OCI-LY3 (cell line): ENCODE measurements at regions not wholly inside any gene's neighbourhood (a gene's known extent, or its start where the extent isn't known, plus 50 kb on each side); places are given as distances from the start of the nearest gene placed in this dataset.
"Not testable (repeated sequence)": the region's sequence is repeated elsewhere in the genome, so short reads cannot be mapped to it uniquely, and the experiment has no call there.

ENCODE experiments used
- H2AFZ ChIP-seq: fragments of 200-600, 300-600 bp; shearing (Covaris generic); 2 replicates; pipeline ENCODE4 v1.6.0; 2014; ENCODE audit warnings: antibody characterized with exemption, low read depth, low read length
- H3K27ac ChIP-seq: fragments of 200-600, 300-600 bp; sonication (generic); 2 replicates; pipeline ENCODE4 v1.5.1; 2014; ENCODE audit warnings: mild to moderate bottlenecking, low read length, moderate library complexity, mixed read lengths
- H3K27me3 ChIP-seq: fragments of 200-600, 300-600 bp; sonication (generic); 2 replicates; pipeline ENCODE4 v1.6.1; 2014; ENCODE audit warnings: low read depth, low read length, mixed read lengths
- H3K36me3 ChIP-seq: fragments of 200-600, 300-600 bp; sonication (generic); replicated peaks from 2 replicates; pipeline ENCODE3; 2014; ENCODE audit warnings: low read depth, low read length, mixed read lengths
- H3K4me1 ChIP-seq: fragments of 300-600, 200-600 bp; sonication (generic); 2 replicates; pipeline ENCODE4 v1.6.1; 2014; ENCODE audit warnings: low read length, mixed read lengths
- H3K4me2 ChIP-seq: fragments of 200-600, 300-600 bp; sonication (generic); 2 replicates; pipeline ENCODE4 v1.6.1; 2014; ENCODE audit warnings: low read length, mixed read lengths
- H3K4me3 ChIP-seq: fragments of 300-600, 200-600 bp; sonication (generic); 2 replicates; pipeline ENCODE4 v1.5.1; 2014; ENCODE audit warnings: antibody characterized with exemption, mild to moderate bottlenecking, low read length, moderate library complexity
- H3K79me2 ChIP-seq: fragments of 300-600, 200-600 bp; shearing (Covaris generic); 2 replicates; pipeline ENCODE4 v1.6.1; 2014; ENCODE audit warnings: mild to moderate bottlenecking, low read length, mixed read lengths
- H3K9ac ChIP-seq: fragments of 300-600, 200-600 bp; shearing (Covaris generic); 2 replicates; pipeline ENCODE4 v1.6.0; 2014; ENCODE audit warnings: mild to moderate bottlenecking, low read length, moderate library complexity
- H3K9me3 ChIP-seq: fragments of 200-600, 300-600 bp; shearing (Covaris generic); 2 replicates; pipeline ENCODE4 v1.6.1; 2014; ENCODE audit warnings: low read length, mixed read lengths; ENCODE audit not compliant: insufficient read depth
- H4K20me1 ChIP-seq: fragments of 200-600, 300-600 bp; sonication (generic); 2 replicates; pipeline ENCODE4 v1.6.1; 2016; ENCODE audit warnings: low read length, mixed read lengths; ENCODE audit not compliant: insufficient read depth
- CTCF ChIP-seq: fragments of 200-600, 300-600 bp; sonication (generic); IDR thresholded peaks from 2 replicates; pipeline ENCODE4 v1.5.1; 2014; ENCODE audit warnings: antibody characterized with exemption, low read length, low read depth

- not testable (repeated sequence) for H3K9ac ChIP-seq, H3K36me3 ChIP-seq
Observed at GRCh38 chr4:118514332-118514731, 161.5 kb upstream of the PRSS12 start.

GRCh38 chr4:118516107-118516506 lies 163.3 kb upstream of the PRSS12 start:
- H3K36me3 ChIP-seq, H3K79me2 ChIP-seq, H3K4me3 ChIP-seq, H3K9ac ChIP-seq, H3K4me1 ChIP-seq, H2AFZ ChIP-seq, H4K20me1 ChIP-seq, H3K9me3 ChIP-seq, H3K4me2 ChIP-seq, H3K27me3 ChIP-seq, H3K27ac ChIP-seq: not testable (repeated sequence)

More at GRCh38 chr4:118514332-118514731, 161.5 kb upstream of the PRSS12 start:
- H4K20me1 ChIP-seq, H3K4me3 ChIP-seq, H3K9me3 ChIP-seq, H3K27me3 ChIP-seq, H2AFZ ChIP-seq, H3K79me2 ChIP-seq, H3K27ac ChIP-seq, H3K4me2 ChIP-seq, H3K4me1 ChIP-seq: not testable (repeated sequence)

GRCh38 chr4:118530107-118530506 lies 155.1 kb upstream of the METTL14 start:
- not testable (repeated sequence) for H3K9me3 ChIP-seq, H4K20me1 ChIP-seq, H3K27me3 ChIP-seq, H2AFZ ChIP-seq, H3K4me2 ChIP-seq, H3K27ac ChIP-seq, H3K9ac ChIP-seq, H3K36me3 ChIP-seq, H3K79me2 ChIP-seq, H3K4me1 ChIP-seq, H3K4me3 ChIP-seq

- H3K9me3 ChIP-seq, H3K79me2 ChIP-seq, H2AFZ ChIP-seq, H3K36me3 ChIP-seq, H4K20me1 ChIP-seq, H3K4me3 ChIP-seq, H3K9ac ChIP-seq, H3K27me3 ChIP-seq, H3K27ac ChIP-seq, H3K4me2 ChIP-seq, H3K4me1 ChIP-seq: not testable (repeated sequence)
Observed at GRCh38 chr4:118531947-118532346, 153.2 kb upstream of the METTL14 start.

GRCh38 chr4:118535788-118536187 lies 149.4 kb upstream of the METTL14 start:
- H3K4me3 ChIP-seq, H3K36me3 ChIP-seq, H3K4me2 ChIP-seq, H3K79me2 ChIP-seq, H4K20me1 ChIP-seq, H2AFZ ChIP-seq, H3K27ac ChIP-seq, H3K4me1 ChIP-seq, H3K9ac ChIP-seq, H3K27me3 ChIP-seq, H3K9me3 ChIP-seq: not testable (repeated sequence)

- H4K20me1 ChIP-seq, H3K9me3 ChIP-seq, H2AFZ ChIP-seq, H3K4me1 ChIP-seq, H3K4me2 ChIP-seq, H3K4me3 ChIP-seq, H3K27ac ChIP-seq, H3K36me3 ChIP-seq, H3K27me3 ChIP-seq, H3K9ac ChIP-seq, H3K79me2 ChIP-seq: not testable (repeated sequence)
- TF ChIP-seq CTCF = peak; percentile 43
Observed at GRCh38 chr4:118539412-118540077, 145.6 kb upstream of the METTL14 start.

GRCh38 chr4:118556576-118556975 lies 128.6 kb upstream of the METTL14 start:
- H3K9ac ChIP-seq, H3K4me3 ChIP-seq, H3K4me1 ChIP-seq, H3K27ac ChIP-seq, H3K36me3 ChIP-seq, H3K27me3 ChIP-seq, H3K9me3 ChIP-seq, H3K4me2 ChIP-seq, H2AFZ ChIP-seq, H3K79me2 ChIP-seq, H4K20me1 ChIP-seq: not testable (repeated sequence)
